NB4 (cell line): ENCODE measurements at regions not wholly inside any gene's neighbourhood (a gene's known extent, or its start where the extent isn't known, plus 50 kb on each side); places are given as distances from the start of the nearest gene placed in this dataset.

ENCODE experiments used
- POLR2A ChIP-seq: IDR thresholded peaks from 2 replicates; pipeline ENCODE4 v1.6.1; 2011; ENCODE audit warnings: mild to moderate bottlenecking; ENCODE audit not compliant: insufficient read length; ENCODE audit errors: extremely low read depth
- TF ChIP-seq, protein P1 (sequence below): IDR thresholded peaks from one replicate; pipeline ENCODE4 v1.5.1; 2012; ENCODE audit warnings: low read depth, low read length
- TF ChIP-seq, protein P2 (sequence below): IDR thresholded peaks from 2 replicates; pipeline ENCODE4 v1.6.1; 2011; ENCODE audit warnings: low read depth, low read length

DNA sequence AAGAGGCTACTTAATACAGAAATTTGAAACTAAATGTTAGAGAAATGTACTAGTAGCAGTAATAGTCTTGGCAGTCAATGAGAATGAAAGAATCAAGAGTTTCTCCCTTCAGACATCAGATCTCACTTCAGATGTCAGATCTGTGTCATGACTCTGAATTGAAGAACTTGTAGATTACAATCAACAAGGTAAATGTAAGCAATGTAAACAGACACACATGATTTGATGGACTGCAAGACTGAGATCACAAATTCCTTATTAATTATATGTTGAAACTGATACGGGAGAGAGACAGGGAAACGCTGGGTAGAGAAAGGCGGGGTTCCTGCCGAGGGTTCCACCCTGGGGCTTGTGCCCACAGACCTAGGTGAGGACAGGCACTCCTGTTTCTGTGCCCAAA is 65.5 kb upstream of the HHIP start:
- no peak for TF ChIP-seq POLR2A
- TF ChIP-seq, protein P1, sequence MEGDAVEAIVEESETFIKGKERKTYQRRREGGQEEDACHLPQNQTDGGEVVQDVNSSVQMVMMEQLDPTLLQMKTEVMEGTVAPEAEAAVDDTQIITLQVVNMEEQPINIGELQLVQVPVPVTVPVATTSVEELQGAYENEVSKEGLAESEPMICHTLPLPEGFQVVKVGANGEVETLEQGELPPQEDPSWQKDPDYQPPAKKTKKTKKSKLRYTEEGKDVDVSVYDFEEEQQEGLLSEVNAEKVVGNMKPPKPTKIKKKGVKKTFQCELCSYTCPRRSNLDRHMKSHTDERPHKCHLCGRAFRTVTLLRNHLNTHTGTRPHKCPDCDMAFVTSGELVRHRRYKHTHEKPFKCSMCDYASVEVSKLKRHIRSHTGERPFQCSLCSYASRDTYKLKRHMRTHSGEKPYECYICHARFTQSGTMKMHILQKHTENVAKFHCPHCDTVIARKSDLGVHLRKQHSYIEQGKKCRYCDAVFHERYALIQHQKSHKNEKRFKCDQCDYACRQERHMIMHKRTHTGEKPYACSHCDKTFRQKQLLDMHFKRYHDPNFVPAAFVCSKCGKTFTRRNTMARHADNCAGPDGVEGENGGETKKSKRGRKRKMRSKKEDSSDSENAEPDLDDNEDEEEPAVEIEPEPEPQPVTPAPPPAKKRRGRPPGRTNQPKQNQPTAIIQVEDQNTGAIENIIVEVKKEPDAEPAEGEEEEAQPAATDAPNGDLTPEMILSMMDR: no peak
- TF ChIP-seq, protein P2, sequence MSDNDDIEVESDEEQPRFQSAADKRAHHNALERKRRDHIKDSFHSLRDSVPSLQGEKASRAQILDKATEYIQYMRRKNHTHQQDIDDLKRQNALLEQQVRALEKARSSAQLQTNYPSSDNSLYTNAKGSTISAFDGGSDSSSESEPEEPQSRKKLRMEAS: no peak
